ENCODE measurements at regions not wholly inside any gene's neighbourhood (a gene's known extent, or its start where the extent isn't known, plus 50 kb on each side); places are given as distances from the start of the nearest gene placed in this dataset.
A peak's percentile ranks its signal among the peaks of the same experiment; 100 is the strongest.

DNA sequence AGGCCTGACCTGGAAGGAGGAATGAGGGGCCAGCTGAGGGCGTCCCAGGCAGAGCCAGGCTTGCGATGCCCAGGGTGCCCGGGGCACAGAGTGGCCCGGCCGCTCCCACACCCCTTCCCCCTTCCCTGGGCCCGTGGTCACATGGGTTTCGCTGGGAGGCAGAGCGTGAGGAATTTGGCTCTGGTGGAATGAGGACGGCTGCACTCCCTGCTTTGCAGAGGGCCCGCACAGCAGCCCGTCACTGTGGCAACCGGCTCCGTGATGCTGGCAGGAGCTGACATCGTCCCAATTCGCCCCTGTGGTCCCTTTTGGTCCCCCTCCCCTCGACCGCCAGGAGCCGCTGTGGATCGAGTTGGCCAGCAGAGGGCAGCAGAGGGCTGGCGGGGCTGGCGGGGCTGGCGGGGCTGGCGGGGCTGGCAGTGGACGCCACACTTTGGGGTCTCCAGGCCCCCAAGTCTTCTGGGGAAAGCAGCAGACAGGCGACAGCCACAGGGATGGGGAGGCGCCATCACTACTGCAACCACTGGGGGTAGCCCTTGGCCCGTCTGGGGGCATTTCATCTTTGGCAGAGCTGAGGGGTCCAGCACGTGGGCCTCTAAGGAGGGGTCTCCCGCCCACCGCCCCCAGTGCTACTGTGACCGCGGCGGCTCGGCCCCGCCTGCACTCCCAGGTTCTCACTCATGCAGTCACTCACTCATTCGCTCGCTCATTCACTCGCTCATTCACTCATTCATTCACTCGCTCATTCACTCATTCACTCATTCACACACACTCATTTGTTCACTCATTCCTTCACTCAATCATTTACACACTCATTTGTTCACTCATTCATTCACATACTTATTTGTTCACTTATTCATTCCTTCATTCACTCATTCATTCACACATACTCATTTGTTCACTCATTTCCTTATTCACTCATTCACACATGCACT is 49.7 kb upstream of the BHLHE23 start:
- peak; percentile 73 for DNase-seq (ENCODE audit: low spot score)

Measured in NAMALWA (cell line).